Endothelial cell (in vitro differentiated cells): ENCODE measurements at regions not wholly inside any gene's neighbourhood (a gene's known extent, or its start where the extent isn't known, plus 50 kb on each side); places are given as distances from the start of the nearest gene placed in this dataset.
"Not testable (repeated sequence)": the region's sequence is repeated elsewhere in the genome, so short reads cannot be mapped to it uniquely, and the experiment has no call there.

Experiments used
- DNase-seq: peaks from one replicate; pipeline ENCODE4 v3.0.0; 2021; ENCODE audit warnings: low spot score
- H3K27ac Mint-ChIP-seq: one replicate; pipeline ENCODE4 v1.8.0; 2021; ENCODE audit warnings: mixed read lengths, inconsistent platforms; ENCODE audit not compliant: unreplicated experiment
- H3K27me3 Mint-ChIP-seq: one replicate; pipeline ENCODE4 v1.8.0; 2021; ENCODE audit warnings: mild to moderate bottlenecking, moderate library complexity, mixed read lengths, inconsistent platforms; ENCODE audit not compliant: unreplicated experiment
- H3K36me3 Mint-ChIP-seq: one replicate; pipeline ENCODE4 v1.8.0; 2021; ENCODE audit warnings: mild to moderate bottlenecking, low read depth, mixed read lengths, inconsistent platforms; ENCODE audit not compliant: unreplicated experiment
- H3K4me1 Mint-ChIP-seq: one replicate; pipeline ENCODE4 v1.8.0; 2021; ENCODE audit warnings: mild to moderate bottlenecking, mixed read lengths, inconsistent platforms; ENCODE audit not compliant: unreplicated experiment
- H3K4me3 Mint-ChIP-seq: one replicate; pipeline ENCODE4 v1.8.0; 2021; ENCODE audit warnings: mild to moderate bottlenecking, mixed read lengths, inconsistent platforms; ENCODE audit not compliant: unreplicated experiment
- H3K9me3 Mint-ChIP-seq: one replicate; pipeline ENCODE4 v1.8.0; 2021; ENCODE audit warnings: mixed read lengths, inconsistent platforms; ENCODE audit not compliant: unreplicated experiment
- TF ChIP-seq, protein P1 (sequence below): fragments of 200-600 bp; sonication (generic); IDR thresholded peaks from one replicate; pipeline ENCODE4 v1.5.0; 2021; ENCODE audit warnings: antibody characterized with exemption; ENCODE audit not compliant: unreplicated experiment

DNA sequence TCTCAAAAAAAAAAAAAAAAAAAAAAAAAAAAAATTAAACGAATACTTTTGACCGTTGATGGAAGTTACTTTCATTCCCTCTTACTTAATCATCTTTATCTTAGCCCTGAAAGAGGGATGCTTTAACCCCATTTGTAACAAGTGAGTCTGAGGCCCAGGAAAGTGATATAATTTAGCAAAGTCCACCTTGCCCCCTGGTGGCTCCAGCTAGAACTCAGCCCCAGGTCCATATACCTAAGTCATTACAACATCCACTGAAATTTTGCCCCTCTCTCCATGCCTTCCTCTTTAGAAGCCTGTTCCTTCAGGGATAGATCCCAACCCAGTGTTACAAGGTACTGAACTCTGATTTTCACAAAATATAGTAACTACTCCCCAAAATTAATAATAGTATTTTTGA, 116.3 kb upstream of the KRTAP5-11 start:
- H3K9me3 Mint-ChIP-seq, H3K36me3 Mint-ChIP-seq, H3K4me3 Mint-ChIP-seq, DNase-seq, H3K27me3 Mint-ChIP-seq, H3K27ac Mint-ChIP-seq, H3K4me1 Mint-ChIP-seq: not testable (repeated sequence)
- TF ChIP-seq, protein P1, sequence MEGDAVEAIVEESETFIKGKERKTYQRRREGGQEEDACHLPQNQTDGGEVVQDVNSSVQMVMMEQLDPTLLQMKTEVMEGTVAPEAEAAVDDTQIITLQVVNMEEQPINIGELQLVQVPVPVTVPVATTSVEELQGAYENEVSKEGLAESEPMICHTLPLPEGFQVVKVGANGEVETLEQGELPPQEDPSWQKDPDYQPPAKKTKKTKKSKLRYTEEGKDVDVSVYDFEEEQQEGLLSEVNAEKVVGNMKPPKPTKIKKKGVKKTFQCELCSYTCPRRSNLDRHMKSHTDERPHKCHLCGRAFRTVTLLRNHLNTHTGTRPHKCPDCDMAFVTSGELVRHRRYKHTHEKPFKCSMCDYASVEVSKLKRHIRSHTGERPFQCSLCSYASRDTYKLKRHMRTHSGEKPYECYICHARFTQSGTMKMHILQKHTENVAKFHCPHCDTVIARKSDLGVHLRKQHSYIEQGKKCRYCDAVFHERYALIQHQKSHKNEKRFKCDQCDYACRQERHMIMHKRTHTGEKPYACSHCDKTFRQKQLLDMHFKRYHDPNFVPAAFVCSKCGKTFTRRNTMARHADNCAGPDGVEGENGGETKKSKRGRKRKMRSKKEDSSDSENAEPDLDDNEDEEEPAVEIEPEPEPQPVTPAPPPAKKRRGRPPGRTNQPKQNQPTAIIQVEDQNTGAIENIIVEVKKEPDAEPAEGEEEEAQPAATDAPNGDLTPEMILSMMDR = peak; percentile 45

DNA sequence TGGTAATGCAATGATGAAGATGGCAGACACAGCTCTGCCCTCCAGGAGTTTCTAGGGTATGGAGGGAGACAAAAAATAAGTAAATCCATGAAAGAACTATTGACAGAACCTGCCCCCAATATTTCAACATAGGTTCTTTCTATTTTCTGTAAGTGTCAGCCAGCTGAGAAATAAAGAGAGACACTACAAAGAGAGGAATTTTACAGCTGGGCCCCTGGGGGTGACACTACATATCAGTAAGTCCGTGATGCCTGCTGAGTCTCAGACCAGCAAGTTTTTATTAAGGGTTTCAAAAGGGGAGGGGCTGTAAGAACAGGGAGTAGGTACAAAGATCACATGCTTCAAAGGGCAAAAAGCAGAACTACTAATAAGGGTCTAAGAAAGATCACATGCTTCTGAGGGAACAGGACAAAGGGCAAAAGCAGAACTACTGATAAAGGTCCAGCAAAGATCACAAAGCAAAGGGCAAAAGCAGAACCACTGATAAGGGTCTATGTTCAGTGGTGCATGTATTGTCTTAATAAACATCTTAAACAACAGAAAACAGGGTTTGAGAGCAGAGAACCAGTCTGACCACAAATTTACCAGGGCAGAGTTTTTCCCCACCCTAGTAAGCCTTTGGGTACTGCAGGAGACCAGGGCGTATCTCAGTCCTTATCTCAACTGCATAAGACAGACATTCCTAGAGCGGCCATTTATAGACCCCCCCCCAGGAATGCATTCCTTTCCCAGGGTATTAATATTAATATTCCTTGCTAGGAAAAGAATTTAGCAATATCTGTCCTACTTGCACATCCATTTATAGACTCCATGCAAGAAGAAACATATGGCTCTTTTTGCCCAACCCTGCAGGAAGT, 119.0 kb upstream of the KRTAP5-11 start:
- not testable (repeated sequence) for H3K27ac Mint-ChIP-seq, H3K27me3 Mint-ChIP-seq, H3K4me1 Mint-ChIP-seq, H3K36me3 Mint-ChIP-seq, H3K4me3 Mint-ChIP-seq, DNase-seq, H3K9me3 Mint-ChIP-seq

DNA sequence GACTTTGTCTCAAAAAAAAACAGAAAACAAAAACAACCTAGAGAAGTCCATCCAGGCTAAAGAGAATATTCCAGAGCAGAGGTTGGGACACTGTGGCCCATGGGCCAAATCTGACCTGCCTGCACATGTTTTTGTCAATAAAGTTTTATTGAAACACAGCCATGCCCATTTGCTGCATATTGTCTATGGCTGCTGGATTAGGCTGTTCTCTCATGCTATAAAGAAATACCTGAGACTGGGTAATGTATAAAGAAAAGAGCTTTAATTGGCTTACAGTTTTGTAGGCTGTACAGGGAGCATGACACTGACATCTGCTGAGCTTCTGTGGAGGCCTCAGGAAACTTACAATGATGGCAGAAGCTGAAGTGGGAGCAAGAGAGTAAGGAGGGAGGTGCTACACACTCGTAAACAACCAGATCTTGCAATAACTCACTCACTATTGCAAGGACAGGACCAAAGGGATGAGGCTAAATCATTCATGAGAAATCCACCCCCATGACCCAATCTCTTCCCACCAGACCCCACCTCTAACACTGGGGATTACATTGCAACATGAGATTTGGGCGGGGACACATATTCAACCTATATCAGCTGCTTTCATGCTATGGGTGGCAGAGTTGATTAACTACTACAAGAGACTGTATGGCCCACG, 122.5 kb upstream of the KRTAP5-11 start:
- not testable (repeated sequence) for H3K27ac Mint-ChIP-seq, H3K27me3 Mint-ChIP-seq, H3K9me3 Mint-ChIP-seq

DNA sequence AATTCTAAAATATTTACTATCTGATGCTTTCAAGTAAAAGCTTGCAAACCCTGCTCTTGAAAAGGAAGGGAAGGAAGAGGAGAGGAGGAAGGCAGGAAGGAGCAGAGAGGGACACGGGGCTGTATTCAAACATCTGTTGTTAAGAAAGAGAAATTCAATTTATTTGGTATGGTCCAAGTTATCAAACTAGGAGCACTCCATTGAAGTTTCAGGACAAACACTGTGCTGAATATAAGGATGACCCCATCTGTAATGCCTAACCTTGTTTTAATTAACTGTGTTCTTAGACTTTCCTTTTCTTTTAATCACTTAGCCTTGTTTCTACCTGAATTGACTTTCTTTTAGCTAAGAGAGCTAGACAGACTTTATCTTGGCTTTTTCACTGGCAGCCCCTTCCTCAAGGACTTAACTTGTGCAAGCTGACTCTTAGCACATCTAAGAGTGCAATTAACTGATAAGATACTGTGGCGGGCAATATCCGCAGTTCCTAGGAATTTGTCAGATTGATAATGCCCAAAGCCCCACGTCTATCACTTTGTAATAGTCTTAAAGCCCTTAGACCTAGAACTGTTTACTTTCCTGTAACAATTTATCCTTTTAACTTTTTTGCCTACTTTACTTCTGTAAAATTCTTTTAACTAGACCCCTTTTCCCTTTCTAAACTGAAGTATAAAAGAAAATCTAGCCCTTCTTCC, 123.2 kb upstream of the KRTAP5-11 start:
- H3K9me3 Mint-ChIP-seq, H3K4me1 Mint-ChIP-seq, H3K27me3 Mint-ChIP-seq, H3K36me3 Mint-ChIP-seq, H3K27ac Mint-ChIP-seq, DNase-seq, H3K4me3 Mint-ChIP-seq: not testable (repeated sequence)

More for the DNA sequence above, 122.5 kb upstream of the KRTAP5-11 start:
- not testable (repeated sequence) for DNase-seq, H3K36me3 Mint-ChIP-seq, H3K4me1 Mint-ChIP-seq, H3K4me3 Mint-ChIP-seq

DNA sequence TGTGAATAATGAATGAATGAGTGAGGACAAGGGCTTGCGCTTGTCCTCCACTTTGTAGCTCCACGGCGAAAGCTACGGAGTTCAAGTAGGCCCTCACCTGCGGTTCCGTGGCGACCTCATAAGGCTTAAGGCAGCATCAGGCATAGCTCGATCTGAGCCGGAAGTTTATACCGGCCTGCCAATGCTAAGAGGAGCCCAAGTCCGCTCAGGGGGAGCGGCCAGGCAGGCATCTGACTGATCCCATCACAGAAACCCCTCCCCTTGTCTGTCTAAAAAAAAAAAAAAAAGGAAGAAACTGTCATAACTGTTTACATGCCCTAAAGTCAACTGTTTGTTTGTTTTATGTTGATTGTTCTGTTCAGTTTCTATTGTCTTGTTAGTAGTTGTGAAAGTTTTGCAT, 124.4 kb upstream of the KRTAP5-11 start:
- not testable (repeated sequence) for H3K27ac Mint-ChIP-seq, DNase-seq, H3K9me3 Mint-ChIP-seq

DNA sequence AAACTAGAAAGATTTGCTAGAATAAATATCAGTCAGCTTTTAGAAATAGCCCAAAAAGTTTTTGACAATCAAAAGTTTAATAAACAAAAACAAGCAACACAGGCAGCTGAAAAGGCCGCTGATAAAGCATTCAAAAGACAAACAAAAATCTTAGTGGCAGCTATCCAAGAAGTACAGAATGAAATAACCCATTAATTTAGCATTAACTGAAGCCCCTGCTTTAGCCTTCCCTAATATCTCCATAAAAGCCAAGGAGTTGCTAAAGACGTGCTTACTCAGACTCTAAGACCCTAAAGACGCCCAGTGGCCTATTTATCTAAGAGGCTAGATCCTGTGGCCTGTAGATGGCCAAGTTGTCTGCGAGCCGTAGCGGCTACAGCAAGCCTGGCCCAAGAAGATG, 123.5 kb upstream of the DEFB108B start:
- H3K27me3 Mint-ChIP-seq, H3K27ac Mint-ChIP-seq, DNase-seq, H3K36me3 Mint-ChIP-seq, H3K4me1 Mint-ChIP-seq, H3K4me3 Mint-ChIP-seq, H3K9me3 Mint-ChIP-seq: not testable (repeated sequence)

More for the DNA sequence above, 124.4 kb upstream of the KRTAP5-11 start:
- H3K4me3 Mint-ChIP-seq, H3K27me3 Mint-ChIP-seq, H3K36me3 Mint-ChIP-seq, H3K4me1 Mint-ChIP-seq: not testable (repeated sequence)

DNA sequence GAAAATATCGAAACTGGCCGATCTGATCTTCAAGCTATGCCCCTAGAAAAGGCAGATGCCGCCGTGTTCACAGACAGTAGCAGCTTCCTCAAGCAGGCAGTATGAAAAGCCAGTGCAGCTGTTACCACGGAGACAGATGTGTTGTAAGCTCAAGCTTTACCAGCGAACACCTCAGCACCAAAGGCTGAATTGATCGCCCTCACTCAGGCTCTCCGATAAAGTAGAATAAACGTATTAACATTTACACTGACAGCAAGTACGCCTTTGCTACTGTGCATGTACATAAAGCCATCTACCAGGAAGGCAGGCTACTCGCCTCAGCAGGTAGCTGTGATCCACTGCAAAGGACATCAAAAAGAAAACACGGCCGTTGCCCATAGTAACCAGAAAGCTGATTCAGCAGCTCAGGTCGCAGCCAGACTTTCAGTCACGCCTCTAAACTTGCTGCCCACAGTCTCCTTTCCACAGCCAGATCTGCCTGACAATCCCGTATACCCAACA, 122.8 kb upstream of the DEFB108B start:
- H3K4me3 Mint-ChIP-seq, H3K9me3 Mint-ChIP-seq, H3K36me3 Mint-ChIP-seq, H3K27ac Mint-ChIP-seq, H3K27me3 Mint-ChIP-seq, H3K4me1 Mint-ChIP-seq: not testable (repeated sequence)
- DNase-seq = peak; percentile 12

DNA sequence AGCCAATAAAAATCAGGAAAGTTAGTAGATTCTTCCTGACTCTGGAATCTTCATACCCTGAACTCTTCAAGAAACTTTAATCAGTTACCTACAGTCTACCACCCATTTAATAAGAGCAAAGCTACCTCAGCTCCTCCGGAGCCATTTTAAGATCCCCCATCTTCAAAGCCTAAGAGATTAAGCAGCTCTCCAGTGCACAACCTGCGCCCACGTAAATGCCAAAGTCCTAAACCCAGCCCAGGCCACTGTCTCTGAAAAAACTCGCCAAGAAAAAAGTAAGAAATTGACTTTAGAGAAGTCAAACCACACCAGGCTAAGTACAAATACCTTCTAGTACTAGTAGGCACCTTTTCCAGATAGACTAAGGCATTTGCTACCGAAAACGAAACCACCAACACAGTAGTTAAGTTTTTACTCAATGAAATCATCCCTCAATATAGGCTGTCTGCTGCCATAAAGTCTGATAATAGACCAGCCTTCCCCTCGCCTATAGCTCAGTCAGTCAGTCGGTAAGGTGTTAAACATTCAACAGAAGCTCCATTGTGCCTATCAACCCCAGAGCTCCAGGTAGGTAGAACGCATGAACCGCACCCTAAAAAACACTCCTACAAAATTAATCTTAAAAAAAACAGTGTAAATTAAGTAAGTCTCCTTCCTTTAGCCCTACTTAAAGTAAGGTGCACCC, 122.2 kb upstream of the DEFB108B start:
- H3K9me3 Mint-ChIP-seq = not testable (repeated sequence)

DNA sequence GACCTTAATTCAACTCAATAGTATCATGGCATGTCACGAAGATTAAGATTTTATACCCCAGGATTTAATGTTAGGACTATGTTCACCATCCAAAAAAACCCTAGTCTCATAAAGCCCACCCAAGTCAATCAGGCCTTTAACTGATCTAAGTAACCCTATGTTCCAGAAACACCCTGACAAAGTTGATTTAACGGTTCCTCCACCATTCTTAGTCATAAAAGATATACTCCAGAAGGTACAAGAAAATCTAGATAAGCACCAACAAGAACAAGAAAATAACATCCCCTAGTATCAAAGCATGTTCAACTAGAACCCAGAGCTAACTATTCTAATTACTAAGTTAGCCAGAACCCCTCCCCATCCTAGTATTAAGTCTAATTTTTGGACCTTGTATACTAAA, 120.7 kb upstream of the DEFB108B start:
- H3K4me1 Mint-ChIP-seq, H3K36me3 Mint-ChIP-seq, H3K27ac Mint-ChIP-seq, H3K9me3 Mint-ChIP-seq, H3K4me3 Mint-ChIP-seq, DNase-seq, H3K27me3 Mint-ChIP-seq: not testable (repeated sequence)

More for the DNA sequence above, 122.2 kb upstream of the DEFB108B start:
- H3K4me1 Mint-ChIP-seq, H3K36me3 Mint-ChIP-seq, H3K4me3 Mint-ChIP-seq, H3K27me3 Mint-ChIP-seq, H3K27ac Mint-ChIP-seq, DNase-seq: not testable (repeated sequence)

DNA sequence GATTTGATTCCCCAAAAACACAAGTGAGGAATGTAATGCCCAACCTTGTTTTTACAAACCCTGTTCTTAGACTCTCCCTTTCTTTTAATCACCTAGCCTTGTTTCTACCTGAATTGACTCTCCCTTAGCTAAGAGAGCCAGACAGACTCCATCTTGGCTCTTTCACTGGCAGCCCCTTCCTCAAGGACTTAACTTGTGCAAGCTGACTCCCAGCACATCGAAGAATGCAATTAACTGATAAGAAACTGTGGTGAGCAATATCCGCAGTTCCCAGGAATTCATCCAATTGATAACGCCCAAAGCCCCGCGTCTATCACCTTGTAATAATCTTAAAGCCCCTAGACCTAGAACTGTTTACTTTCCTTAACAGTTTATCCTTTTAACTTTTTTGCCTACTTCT, 120.2 kb upstream of the DEFB108B start:
- not testable (repeated sequence) for H3K36me3 Mint-ChIP-seq, H3K4me1 Mint-ChIP-seq, H3K27ac Mint-ChIP-seq

More for the DNA sequence above, 120.2 kb upstream of the DEFB108B start:
- not testable (repeated sequence) for DNase-seq, H3K9me3 Mint-ChIP-seq, H3K4me3 Mint-ChIP-seq, H3K27me3 Mint-ChIP-seq
